ENCODE measurements at regions not wholly inside any gene's neighbourhood (a gene's known extent, or its start where the extent isn't known, plus 50 kb on each side); places are given as distances from the start of the nearest gene placed in this dataset.

GRCh38 chr3:189488241-189488767 is 142.9 kb upstream of the TP63 start:
- peak overlapping the region; percentile 88 for H3K27ac ChIP-seq (ENCODE audit: poor library complexity, severe bottlenecking)
- H3K9me3 ChIP-seq (ENCODE audit: severe bottlenecking): no peaks in the 10 kb centered on the region
- H3K27me3 ChIP-seq (ENCODE audit: insufficient read depth, poor library complexity, severe bottlenecking): no peaks in the 10 kb centered on the region
- no peak overlapping the region for H3K4me3 ChIP-seq (ENCODE audit: severe bottlenecking)
- peak; percentile 78 for ATAC-seq (ENCODE audit: low read depth)
- no peak for TF ChIP-seq CTCF (IDR thresholded peaks at IDR 0.05; ENCODE audit: poor library complexity, severe bottlenecking)
- no peaks in the 10 kb centered on the region for H3K36me3 ChIP-seq (ENCODE audit: low read depth)
- H3K4me1 ChIP-seq (ENCODE audit: insufficient read depth, poor library complexity, severe bottlenecking): peaks cover 28% of the 10 kb centered on the region
- DNase-seq (ENCODE audit: low spot score): peak; percentile 65

GRCh38 chr3:189490337-189490736 is 140.9 kb upstream of the TP63 start:
- Histone ChIP-seq H3K27ac (ENCODE audit: poor library complexity, severe bottlenecking) (peak overlapping the region; percentile 88), H3K36me3 (ENCODE audit: low read depth) (no peaks in the 10 kb centered on the region), H3K4me3 (ENCODE audit: severe bottlenecking) (no peak overlapping the region), H3K4me1 (ENCODE audit: insufficient read depth, poor library complexity, severe bottlenecking) (peaks cover 31% of the 10 kb centered on the region), H3K27me3 (ENCODE audit: insufficient read depth, poor library complexity, severe bottlenecking) (no peaks in the 10 kb centered on the region), H3K9me3 (ENCODE audit: severe bottlenecking) (no peaks in the 10 kb centered on the region)
- no peak for TF ChIP-seq CTCF (IDR thresholded peaks at IDR 0.05; ENCODE audit: poor library complexity, severe bottlenecking)
- peak; percentile 69 for ATAC-seq (ENCODE audit: low read depth)
- no peak for DNase-seq (ENCODE audit: low spot score)

GRCh38 chr3:189490749-189491148 is 140.4 kb upstream of the TP63 start:
- no peak overlapping the region for H3K4me3 ChIP-seq (ENCODE audit: severe bottlenecking)
- ATAC-seq (ENCODE audit: low read depth): peak; percentile 55
- peak overlapping the region; percentile 88 for H3K27ac ChIP-seq (ENCODE audit: poor library complexity, severe bottlenecking)
- H3K27me3 ChIP-seq (ENCODE audit: insufficient read depth, poor library complexity, severe bottlenecking): no peaks in the 10 kb centered on the region
- TF ChIP-seq CTCF (IDR thresholded peaks at IDR 0.05; ENCODE audit: poor library complexity, severe bottlenecking): no peak
- no peaks in the 10 kb centered on the region for H3K36me3 ChIP-seq (ENCODE audit: low read depth)
- H3K4me1 ChIP-seq (ENCODE audit: insufficient read depth, poor library complexity, severe bottlenecking): peaks cover 31% of the 10 kb centered on the region
- H3K9me3 ChIP-seq (ENCODE audit: severe bottlenecking): no peaks in the 10 kb centered on the region
- no peak for DNase-seq (ENCODE audit: low spot score)

- peaks cover 31% of the 10 kb centered on the region for H3K4me1 ChIP-seq (ENCODE audit: insufficient read depth, poor library complexity, severe bottlenecking)
- TF ChIP-seq CTCF (IDR thresholded peaks at IDR 0.05; ENCODE audit: poor library complexity, severe bottlenecking): no peak
- H3K4me3 ChIP-seq (ENCODE audit: severe bottlenecking): no peak overlapping the region
- no peaks in the 10 kb centered on the region for H3K36me3 ChIP-seq (ENCODE audit: low read depth)
- H3K27ac ChIP-seq (ENCODE audit: poor library complexity, severe bottlenecking): peak overlapping the region; percentile 88
- no peak for ATAC-seq (ENCODE audit: low read depth)
- no peaks in the 10 kb centered on the region for H3K9me3 ChIP-seq (ENCODE audit: severe bottlenecking)
- no peak for DNase-seq (ENCODE audit: low spot score)
- no peaks in the 10 kb centered on the region for H3K27me3 ChIP-seq (ENCODE audit: insufficient read depth, poor library complexity, severe bottlenecking)
These were observed 139.4 kb upstream of the TP63 start for GRCh38 chr3:189491831-189492230.

- Histone ChIP-seq H3K4me3 (ENCODE audit: severe bottlenecking) (no peak overlapping the region), H3K9me3 (ENCODE audit: severe bottlenecking) (no peaks in the 10 kb centered on the region), H3K36me3 (ENCODE audit: low read depth) (no peaks in the 10 kb centered on the region), H3K27me3 (ENCODE audit: insufficient read depth, poor library complexity, severe bottlenecking) (no peaks in the 10 kb centered on the region), H3K4me1 (ENCODE audit: insufficient read depth, poor library complexity, severe bottlenecking) (peaks cover 24% of the 10 kb centered on the region), H3K27ac (ENCODE audit: poor library complexity, severe bottlenecking) (no peak overlapping the region)
- no peak for TF ChIP-seq CTCF (IDR thresholded peaks at IDR 0.05; ENCODE audit: poor library complexity, severe bottlenecking)
- no peak for DNase-seq (ENCODE audit: low spot score)
- ATAC-seq (ENCODE audit: low read depth): no peak
These were observed 137.9 kb upstream of the TP63 start for GRCh38 chr3:189493271-189493670.
